ENCODE measurements at regions not wholly inside any gene's neighbourhood (a gene's known extent, or its start where the extent isn't known, plus 50 kb on each side); places are given as distances from the start of the nearest gene placed in this dataset.
A peak's percentile ranks its signal among the peaks of the same experiment; 100 is the strongest.
"Not testable (repeated sequence)": the region's sequence is repeated elsewhere in the genome, so short reads cannot be mapped to it uniquely, and the experiment has no call there.

- H3K27me3 Mint-ChIP-seq (ENCODE audit: low read depth), result no peaks in the 10 kb centered on the region
- peaks cover 2% of the 10 kb centered on the region for H3K9me3 Mint-ChIP-seq
- H3K27ac Mint-ChIP-seq, result peak overlapping the region in 2 of 3 experiments; percentile 80 to 83
- peak overlapping the region; percentile 29 to 84 (median 67) for H3K4me3 Mint-ChIP-seq
- H3K4me1 Mint-ChIP-seq, result peaks cover 36% of the 10 kb centered on the region
- no peak for TF ChIP-seq CTCF (IDR thresholded peaks at IDR 0.05; ENCODE audit: unreplicated experiment in 3 of 3)
- H3K36me3 Mint-ChIP-seq (ENCODE audit: low read depth), result no peaks in the 10 kb centered on the region
Measured at GRCh38 chr3:106839576-106840280, 537.5 kb upstream of the CCDC54 start.

GRCh38 chr3:106840319-106840718 is 536.9 kb upstream of the CCDC54 start:
- Mint-ChIP-seq H3K27ac (peak overlapping the region in 2 of 3 experiments; percentile 47 to 83), H3K27me3 (ENCODE audit: low read depth) (no peaks in the 10 kb centered on the region), H3K4me1 (peaks cover 36% of the 10 kb centered on the region), H3K4me3 (no peak overlapping the region), H3K36me3 (ENCODE audit: low read depth) (no peaks in the 10 kb centered on the region), H3K9me3 (peaks cover 2% of the 10 kb centered on the region)
- TF ChIP-seq CTCF (IDR thresholded peaks at IDR 0.05; ENCODE audit: unreplicated experiment in 3 of 3), result no peak

GRCh38 chr3:106842151-106842550 is 535.1 kb upstream of the CCDC54 start:
- Mint-ChIP-seq H3K27ac (no peak overlapping the region), H3K36me3 (ENCODE audit: low read depth) (no peaks in the 10 kb centered on the region), H3K9me3 (no peaks in the 10 kb centered on the region), H3K4me3 (no peak overlapping the region), H3K4me1 (peaks cover 31% of the 10 kb centered on the region), H3K27me3 (ENCODE audit: low read depth) (no peaks in the 10 kb centered on the region)
- TF ChIP-seq CTCF (IDR thresholded peaks at IDR 0.05; ENCODE audit: unreplicated experiment in 3 of 3), result no peak

GRCh38 chr3:106844638-106845037 is 532.6 kb upstream of the CCDC54 start:
- Mint-ChIP-seq H3K27me3 (ENCODE audit: low read depth) (no peaks in the 10 kb centered on the region), H3K36me3 (ENCODE audit: low read depth) (no peaks in the 10 kb centered on the region), H3K4me1 (peaks cover 19% of the 10 kb centered on the region), H3K27ac (no peak overlapping the region), H3K9me3 (no peaks in the 10 kb centered on the region), H3K4me3 (no peak overlapping the region)
- no peak for TF ChIP-seq CTCF (IDR thresholded peaks at IDR 0.05; ENCODE audit: unreplicated experiment in 3 of 3)

- no peak for TF ChIP-seq CTCF (IDR thresholded peaks at IDR 0.05; ENCODE audit: unreplicated experiment in 3 of 3)
- H3K36me3 Mint-ChIP-seq (ENCODE audit: low read depth), result no peaks in the 10 kb centered on the region
- H3K9me3 Mint-ChIP-seq, result no peaks in the 10 kb centered on the region
- no peak overlapping the region for H3K27ac Mint-ChIP-seq
- no peaks in the 10 kb centered on the region for H3K27me3 Mint-ChIP-seq (ENCODE audit: low read depth)
- no peak overlapping the region for H3K4me3 Mint-ChIP-seq
- H3K4me1 Mint-ChIP-seq, result no peaks in the 10 kb centered on the region
Measured at GRCh38 chr3:106848099-106848498, 529.1 kb upstream of the CCDC54 start.

GRCh38 chr3:106850437-106850836 is 526.8 kb upstream of the CCDC54 start:
- H3K4me1 Mint-ChIP-seq, result no peaks in the 10 kb centered on the region
- H3K27ac Mint-ChIP-seq, result peak overlapping the region in 1 of 3 experiments; percentile 51
- H3K9me3 Mint-ChIP-seq, result peaks cover 13% of the 10 kb centered on the region
- TF ChIP-seq CTCF (IDR thresholded peaks at IDR 0.05; ENCODE audit: unreplicated experiment in 3 of 3), result no peak
- no peaks in the 10 kb centered on the region for H3K27me3 Mint-ChIP-seq (ENCODE audit: low read depth)
- H3K36me3 Mint-ChIP-seq (ENCODE audit: low read depth), result peaks cover 7% of the 10 kb centered on the region
- H3K4me3 Mint-ChIP-seq, result no peak overlapping the region

- H3K27me3 Mint-ChIP-seq (ENCODE audit: low read depth); H3K36me3 Mint-ChIP-seq (ENCODE audit: low read depth); H3K4me3 Mint-ChIP-seq; H3K4me1 Mint-ChIP-seq: not testable (repeated sequence)
- Mint-ChIP-seq H3K9me3 (peaks cover 39% of the 10 kb centered on the region), H3K27ac (peak overlapping the region in 2 of 3 experiments; percentile 12 to 19)
Measured at GRCh38 chr3:106858321-106858720, 518.9 kb upstream of the CCDC54 start.
